K562 (cell line): ENCODE measurements at regions not wholly inside any gene's neighbourhood (a gene's known extent, or its start where the extent isn't known, plus 50 kb on each side); places are given as distances from the start of the nearest gene placed in this dataset.
A peak's percentile ranks its signal among the peaks of the same experiment; 100 is the strongest.

Experiments used
- ARID2 ChIP-seq: fragments of 450-650 bp; IDR thresholded peaks from 2 replicates; pipeline ENCODE4 v1.6.1; 2017; ENCODE audit warnings: antibody characterized with exemption, mild to moderate bottlenecking
- BRD9 ChIP-seq: fragments of 450-650 bp; IDR thresholded peaks from 2 replicates; pipeline ENCODE4 v1.6.1; 2018; ENCODE audit warnings: low read depth; ENCODE audit not compliant: partially characterized antibody
- FOSL1 ChIP-seq: fragments of 200-800 bp; sonication (Bioruptor generic); conservative IDR thresholded peaks from 2 replicates; pipeline ENCODE4 v1.6.1; 2016; ENCODE audit warnings: missing genetic modification characterization, missing compliant biosample characterization
- HLTF ChIP-seq: fragments of 450-650 bp; IDR thresholded peaks from 2 replicates; pipeline ENCODE4 v1.6.1; 2016
- HMBOX1 ChIP-seq: sonication (generic); IDR thresholded peaks from 2 replicates; pipeline ENCODE4 v1.6.1; 2016
- KDM1A ChIP-seq, 2 experiments: fragments of 450-650 bp; IDR thresholded peaks; 2 replicates each; pipeline ENCODE4 v1.6.1; 2016; ENCODE audit warnings: mild to moderate bottlenecking in 2 of 2
- MEIS2 ChIP-seq: fragments of 450-650 bp; IDR thresholded peaks from 2 replicates; pipeline ENCODE4 v1.6.1; 2014; ENCODE audit warnings: mild to moderate bottlenecking; ENCODE audit not compliant: partially characterized antibody
- MTA2 ChIP-seq: fragments of 450-650 bp; IDR thresholded peaks from 2 replicates; pipeline ENCODE4 v1.6.1; 2016; ENCODE audit warnings: low read depth
- MXD1 ChIP-seq: fragments of 250-450 bp; sonication (Bioruptor Pico); IDR thresholded peaks from 2 replicates; pipeline ENCODE4 v1.8.0; 2021; ENCODE audit warnings: borderline replicate concordance, mild to moderate bottlenecking, moderate library complexity; ENCODE audit not compliant: poor library complexity, severe bottlenecking
- PKNOX1 ChIP-seq: fragments of 450-650 bp; IDR thresholded peaks from 2 replicates; pipeline ENCODE4 v1.6.1; 2016
- RCOR1 ChIP-seq, 2 experiments: IDR thresholded peaks; 2 replicates each; pipeline ENCODE4 v1.6.1; 2012; ENCODE audit warnings: low read depth in 2 of 2, low read length in 2 of 2, borderline replicate concordance in 1 of 2, improper control_type of control experiment in 1 of 2
- STAT6 ChIP-seq: sonication (generic); formaldehyde crosslinking; IDR thresholded peaks from 2 replicates; pipeline ENCODE4 v1.8.1; 2023; ENCODE audit warnings: mild to moderate bottlenecking, missing genetic modification reagents
- TEAD4 ChIP-seq, 2 experiments: sonication (generic) in 1 of 2; formaldehyde crosslinking in 1 of 2; IDR thresholded peaks; 2 replicates each; pipeline versions ENCODE4 v1.6.1 to v1.8.0; 2012 to 2022; ENCODE audit warnings: borderline replicate concordance in 1 of 2, inconsistent platforms in 1 of 2, low read length in 1 of 2, mild to moderate bottlenecking in 1 of 2, missing genetic modification reagents in 1 of 2
- VEZF1 ChIP-seq: fragments of 200-800 bp; sonication (Bioruptor generic); IDR thresholded peaks from 2 replicates; pipeline ENCODE4 v1.6.1; 2017; ENCODE audit warnings: missing genetic modification characterization, missing compliant biosample characterization
- ZNF224 ChIP-seq: sonication (generic); formaldehyde crosslinking; IDR thresholded peaks from 2 replicates; pipeline ENCODE4 v1.8.0; 2022; ENCODE audit warnings: mild to moderate bottlenecking, missing genetic modification reagents
- ZNF431 ChIP-seq: sonication (generic); formaldehyde crosslinking; IDR thresholded peaks from 2 replicates; pipeline ENCODE4 v1.8.0; 2022; ENCODE audit warnings: mild to moderate bottlenecking, missing genetic modification reagents
- ZNF592 ChIP-seq: fragments of 450-650 bp; IDR thresholded peaks from 2 replicates; pipeline ENCODE4 v1.6.1; 2017; ENCODE audit warnings: antibody characterized with exemption, mild to moderate bottlenecking

- TF ChIP-seq PKNOX1 = peak; percentile 91
- peak; percentile 69 for TF ChIP-seq BRD9
- TF ChIP-seq HMBOX1 = peak; percentile 37; the same call in 1 of the 2 replicates
- TF ChIP-seq ZNF224 = no peak
- TF ChIP-seq TEAD4 (IDR thresholded peaks at IDR 0.05; ENCODE audit: low read length) = peak; percentile 8; the same call in 1 of the 2 replicates
- TF ChIP-seq TEAD4 (CRISPR knock-in tag; IDR thresholded peaks at IDR 0.05; ENCODE audit: borderline replicate concordance) = no peak
- TF ChIP-seq ARID2 = peak; percentile 49; the same call in 1 of the 2 replicates
- peak; percentile 90 for TF ChIP-seq FOSL1 (tag)
- peak; percentile 81 for TF ChIP-seq ZNF592
- no peak for TF ChIP-seq HLTF
- TF ChIP-seq STAT6 = no peak
- peak; percentile 73 to 81; a peak in 3 of 4 replicates for TF ChIP-seq KDM1A (IDR thresholded peaks at IDR 0.05)
- TF ChIP-seq MTA2 = no peak
- peak; percentile 86 for TF ChIP-seq MEIS2
- peak; percentile 37; the same call in 1 of the 2 replicates for TF ChIP-seq VEZF1 (CRISPR knock-in tag)
- TF ChIP-seq ZNF431 = no peak
- peak in 1 of 2 experiments; percentile 80; a peak in 2 of 4 replicates for TF ChIP-seq RCOR1 (IDR thresholded peaks at IDR 0.05; ENCODE audit: borderline replicate concordance in 1 of 2, low read depth in 2 of 2, low read length in 2 of 2)
- no peak for TF ChIP-seq MXD1 (CRISPR knock-in tag)
Measured at GRCh38 chr17:33927732-33928133, 327.4 kb upstream of the CCL2 start (continued).
